A673 (cell line): ENCODE measurements at regions not wholly inside any gene's neighbourhood (a gene's known extent, or its start where the extent isn't known, plus 50 kb on each side); places are given as distances from the start of the nearest gene placed in this dataset.

Experiments used
- CTCF ChIP-seq: fragments of 300-800, 200-600 bp; sonication (generic); conservative IDR thresholded peaks from 2 replicates; pipeline ENCODE4 v1.5.1; 2017; ENCODE audit warnings: low read depth, mild to moderate bottlenecking, antibody characterized with exemption, low read length, moderate library complexity, mixed read lengths
- EZH2 ChIP-seq: fragments of 200-600 bp; sonication (generic); IDR thresholded peaks from 2 replicates; pipeline ENCODE4 v1.6.1; 2017; ENCODE audit warnings: borderline replicate concordance, low read depth, mild to moderate bottlenecking, mixed read lengths, antibody characterized with exemption, low read length; ENCODE audit not compliant: poor library complexity, severe bottlenecking

GRCh38 chr5:120808606-120809005, 344.5 kb downstream of the PRR16 start:
- TF ChIP-seq CTCF (no peak), EZH2 (no peak)
